ENCODE measurements at regions not wholly inside any gene's neighbourhood (a gene's known extent, or its start where the extent isn't known, plus 50 kb on each side); places are given as distances from the start of the nearest gene placed in this dataset.

DNA sequence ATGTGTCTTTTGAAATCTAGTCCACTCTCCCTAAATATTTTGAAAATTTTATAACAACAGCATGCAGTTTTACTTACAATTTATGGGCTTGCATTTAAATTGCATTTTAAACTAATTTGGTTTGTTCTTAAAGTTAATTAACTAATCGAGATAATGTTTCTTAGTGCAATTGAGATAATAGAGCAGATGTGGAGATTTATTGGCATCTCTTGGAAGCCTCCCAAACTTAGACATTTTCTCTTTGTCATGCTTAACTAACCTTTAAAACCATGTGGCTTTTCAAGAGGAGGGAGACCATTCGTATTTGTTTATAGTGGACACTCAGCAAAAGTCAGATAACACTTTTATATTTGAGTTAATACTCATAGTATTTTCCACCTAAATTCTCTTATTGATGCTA lies 887.0 kb upstream of the CELF2 start:
- TF ChIP-seq, protein P1, sequence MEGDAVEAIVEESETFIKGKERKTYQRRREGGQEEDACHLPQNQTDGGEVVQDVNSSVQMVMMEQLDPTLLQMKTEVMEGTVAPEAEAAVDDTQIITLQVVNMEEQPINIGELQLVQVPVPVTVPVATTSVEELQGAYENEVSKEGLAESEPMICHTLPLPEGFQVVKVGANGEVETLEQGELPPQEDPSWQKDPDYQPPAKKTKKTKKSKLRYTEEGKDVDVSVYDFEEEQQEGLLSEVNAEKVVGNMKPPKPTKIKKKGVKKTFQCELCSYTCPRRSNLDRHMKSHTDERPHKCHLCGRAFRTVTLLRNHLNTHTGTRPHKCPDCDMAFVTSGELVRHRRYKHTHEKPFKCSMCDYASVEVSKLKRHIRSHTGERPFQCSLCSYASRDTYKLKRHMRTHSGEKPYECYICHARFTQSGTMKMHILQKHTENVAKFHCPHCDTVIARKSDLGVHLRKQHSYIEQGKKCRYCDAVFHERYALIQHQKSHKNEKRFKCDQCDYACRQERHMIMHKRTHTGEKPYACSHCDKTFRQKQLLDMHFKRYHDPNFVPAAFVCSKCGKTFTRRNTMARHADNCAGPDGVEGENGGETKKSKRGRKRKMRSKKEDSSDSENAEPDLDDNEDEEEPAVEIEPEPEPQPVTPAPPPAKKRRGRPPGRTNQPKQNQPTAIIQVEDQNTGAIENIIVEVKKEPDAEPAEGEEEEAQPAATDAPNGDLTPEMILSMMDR (IDR thresholded peaks at IDR 0.05): no peak
- TF ChIP-seq POLR2A (IDR thresholded peaks at IDR 0.05): no peak
